ENCODE measurements at regions not wholly inside any gene's neighbourhood (a gene's known extent, or its start where the extent isn't known, plus 50 kb on each side); places are given as distances from the start of the nearest gene placed in this dataset.

DNA sequence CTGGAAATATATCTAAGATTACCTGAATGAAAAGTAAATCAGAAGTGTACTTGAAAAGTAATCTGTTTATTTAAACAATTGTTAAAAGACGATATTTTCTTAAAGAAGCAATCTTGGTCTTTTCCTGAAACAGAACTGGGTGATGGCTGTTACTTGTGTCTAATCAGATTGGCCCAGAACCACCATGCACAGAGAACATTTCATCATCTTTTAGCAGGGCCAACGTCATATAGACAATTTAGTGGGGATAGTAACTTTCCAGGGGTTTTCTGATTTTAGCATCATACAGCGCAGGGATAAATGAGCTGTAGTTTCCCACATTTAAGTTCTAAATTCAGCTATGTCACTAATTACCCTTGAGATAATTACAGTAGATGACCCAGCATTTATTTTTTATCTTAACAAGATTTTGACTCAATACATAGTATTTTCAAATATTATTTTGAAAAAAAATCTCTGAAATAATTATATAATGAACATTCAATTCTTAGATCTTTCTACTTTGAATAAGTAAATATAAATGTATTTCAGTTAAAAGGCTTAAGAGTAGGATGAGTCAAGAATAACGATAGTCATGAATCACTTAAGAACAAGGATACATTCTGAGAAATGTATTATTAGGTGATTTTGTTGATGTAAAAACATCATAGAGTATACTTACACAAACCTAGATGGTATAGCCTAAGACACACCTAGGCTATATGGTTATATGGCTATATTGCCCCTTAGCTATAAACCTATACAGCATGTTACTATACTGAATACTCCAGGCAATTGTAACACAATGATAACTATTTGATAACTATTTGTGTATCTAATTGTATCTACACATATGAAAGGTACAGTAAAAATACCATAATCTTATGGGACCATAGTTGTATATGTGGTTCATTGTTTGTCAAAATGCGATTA is 103.8 kb upstream of the MME start:
- no peak overlapping the region for H3K4me3 ChIP-seq (ENCODE audit: low read length in 3 of 3)
- H3K4me1 ChIP-seq (ENCODE audit: control insufficient read depth in 3 of 3, insufficient read depth in 3 of 3, low read length in 3 of 3) = no peaks in the 10 kb centered on the region
- no peak overlapping the region for H3K9ac ChIP-seq (ENCODE audit: low read depth in 1 of 3, low read length in 3 of 3)
- H3K9me3 ChIP-seq (ENCODE audit: control insufficient read depth in 3 of 3, low read length in 3 of 3) = no peaks in the 10 kb centered on the region
- H3K27ac ChIP-seq (ENCODE audit: low read depth, low read length) = no peak overlapping the region
- no peaks in the 10 kb centered on the region for H3K36me3 ChIP-seq (ENCODE audit: control insufficient read depth in 3 of 3, insufficient read depth in 3 of 3, low read length in 3 of 3)
- no peaks in the 10 kb centered on the region for H3K27me3 ChIP-seq (ENCODE audit: control insufficient read depth in 3 of 3, insufficient read depth in 3 of 3, low read length in 3 of 3)

DNA sequence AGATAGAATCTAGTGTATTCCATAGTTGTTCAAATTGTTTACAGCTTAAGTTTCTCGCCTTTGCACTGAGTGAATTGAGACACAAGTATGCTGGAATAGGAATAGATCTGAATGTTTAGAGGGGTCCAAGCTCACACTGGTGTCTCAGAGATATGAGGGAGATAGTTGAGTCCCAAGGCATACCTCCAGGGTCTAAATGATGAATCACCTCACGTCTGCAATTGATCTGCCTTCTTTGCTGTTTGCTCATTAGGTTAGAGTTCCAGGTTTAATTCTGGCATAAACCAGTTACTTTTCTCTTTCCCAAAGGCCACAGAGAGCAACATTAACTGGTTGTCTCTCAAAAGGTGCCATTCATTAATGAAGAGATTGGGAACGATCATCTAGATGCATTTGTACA is 106.3 kb upstream of the MME start:
- no peak overlapping the region for H3K9ac ChIP-seq (ENCODE audit: low read depth in 1 of 3, low read length in 3 of 3)

DNA sequence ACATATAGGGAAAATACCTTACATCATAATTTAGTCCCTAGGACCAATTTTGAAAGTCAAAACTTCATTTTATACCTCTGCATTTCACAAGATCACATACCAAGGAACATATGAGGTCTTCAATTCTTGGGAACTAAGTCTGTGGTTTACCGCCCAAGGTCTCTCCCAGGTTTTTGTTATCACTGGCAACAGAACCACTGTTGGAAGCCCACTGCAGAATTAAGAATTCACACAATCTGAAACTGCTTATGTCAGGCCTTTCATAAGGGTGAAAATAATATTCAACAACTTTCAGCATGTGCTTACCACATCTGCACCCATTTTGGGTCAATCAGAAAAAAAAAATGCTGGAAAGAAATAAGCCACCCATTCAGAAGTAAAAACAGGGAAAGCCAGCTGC is 107.2 kb upstream of the MME start:
- Histone ChIP-seq H3K36me3 (ENCODE audit: control insufficient read depth in 3 of 3, insufficient read depth in 3 of 3, low read length in 3 of 3) (no peaks in the 10 kb centered on the region), H3K27me3 (ENCODE audit: control insufficient read depth in 3 of 3, insufficient read depth in 3 of 3, low read length in 3 of 3) (no peaks in the 10 kb centered on the region), H3K4me3 (ENCODE audit: low read length in 3 of 3) (no peak overlapping the region), H3K9ac (ENCODE audit: low read depth in 1 of 3, low read length in 3 of 3) (no peak overlapping the region), H3K27ac (ENCODE audit: low read depth, low read length) (no peak overlapping the region), H3K4me1 (ENCODE audit: control insufficient read depth in 3 of 3, insufficient read depth in 3 of 3, low read length in 3 of 3) (no peaks in the 10 kb centered on the region), H3K9me3 (ENCODE audit: control insufficient read depth in 3 of 3, low read length in 3 of 3) (no peaks in the 10 kb centered on the region)

More for the DNA sequence above, 106.3 kb upstream of the MME start:
- Histone ChIP-seq H3K36me3 (ENCODE audit: control insufficient read depth in 3 of 3, insufficient read depth in 3 of 3, low read length in 3 of 3) (no peaks in the 10 kb centered on the region), H3K4me3 (ENCODE audit: low read length in 3 of 3) (no peak overlapping the region), H3K4me1 (ENCODE audit: control insufficient read depth in 3 of 3, insufficient read depth in 3 of 3, low read length in 3 of 3) (no peaks in the 10 kb centered on the region), H3K27ac (ENCODE audit: low read depth, low read length) (no peak overlapping the region), H3K27me3 (ENCODE audit: control insufficient read depth in 3 of 3, insufficient read depth in 3 of 3, low read length in 3 of 3) (no peaks in the 10 kb centered on the region), H3K9me3 (ENCODE audit: control insufficient read depth in 3 of 3, low read length in 3 of 3) (no peaks in the 10 kb centered on the region)

DNA sequence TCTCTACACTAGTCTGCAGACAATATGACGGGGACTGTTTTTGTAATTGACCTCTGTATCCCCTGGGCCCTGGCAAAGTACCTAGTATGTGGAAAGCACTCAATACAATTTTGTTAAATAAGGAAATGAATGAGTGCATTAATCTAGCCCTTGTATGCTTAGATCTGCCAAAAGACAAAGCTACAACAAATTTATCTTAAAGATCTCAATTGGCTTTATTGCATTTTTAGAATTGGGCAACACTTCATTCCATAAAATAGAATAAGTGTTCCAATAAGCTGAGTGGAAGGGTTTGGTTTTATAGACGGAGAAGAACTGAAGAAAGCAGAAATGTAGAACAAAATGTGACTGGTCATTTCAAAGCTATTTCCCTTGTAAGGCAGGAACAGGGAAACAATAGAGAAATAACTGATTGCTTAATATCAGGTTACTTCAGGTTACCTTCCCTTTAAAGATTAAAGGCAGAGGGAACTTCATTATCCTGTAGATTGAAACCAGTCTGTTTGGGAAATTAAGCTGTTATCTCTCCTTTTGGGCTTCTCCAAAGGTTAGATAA is 108.3 kb upstream of the MME start:
- Histone ChIP-seq H3K4me1 (ENCODE audit: control insufficient read depth in 3 of 3, insufficient read depth in 3 of 3, low read length in 3 of 3) (no peaks in the 10 kb centered on the region), H3K9me3 (ENCODE audit: control insufficient read depth in 3 of 3, low read length in 3 of 3) (no peaks in the 10 kb centered on the region), H3K36me3 (ENCODE audit: control insufficient read depth in 3 of 3, insufficient read depth in 3 of 3, low read length in 3 of 3) (no peaks in the 10 kb centered on the region), H3K27ac (ENCODE audit: low read depth, low read length) (no peak overlapping the region), H3K9ac (ENCODE audit: low read depth in 1 of 3, low read length in 3 of 3) (no peak overlapping the region), H3K27me3 (ENCODE audit: control insufficient read depth in 3 of 3, insufficient read depth in 3 of 3, low read length in 3 of 3) (no peaks in the 10 kb centered on the region), H3K4me3 (ENCODE audit: low read length in 3 of 3) (no peak overlapping the region)

DNA sequence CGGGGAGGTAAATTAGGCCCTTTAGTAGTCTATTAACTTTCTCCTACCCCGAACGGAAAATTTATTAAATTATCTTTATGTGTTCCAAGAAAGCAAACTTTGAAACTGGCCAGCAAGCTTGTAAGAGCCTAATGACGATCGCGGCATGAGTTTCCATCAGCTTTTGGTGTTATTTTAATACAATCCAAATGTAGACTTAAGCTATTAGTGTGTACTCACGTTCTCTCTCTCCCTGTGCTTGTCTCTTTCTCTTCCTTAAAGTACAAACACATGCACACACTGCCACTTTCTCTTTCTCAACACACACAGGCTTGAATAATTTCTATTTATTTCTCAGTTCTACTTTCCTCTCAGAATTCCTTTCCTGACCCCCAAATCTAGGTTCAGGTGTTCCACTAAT is 108.8 kb upstream of the MME start:
- no peaks in the 10 kb centered on the region for H3K4me1 ChIP-seq (ENCODE audit: control insufficient read depth in 3 of 3, insufficient read depth in 3 of 3, low read length in 3 of 3)
- H3K27me3 ChIP-seq (ENCODE audit: control insufficient read depth in 3 of 3, insufficient read depth in 3 of 3, low read length in 3 of 3) = no peaks in the 10 kb centered on the region
- no peak overlapping the region for H3K9ac ChIP-seq (ENCODE audit: low read depth in 1 of 3, low read length in 3 of 3)
- no peak overlapping the region for H3K27ac ChIP-seq (ENCODE audit: low read depth, low read length)
- no peak overlapping the region for H3K4me3 ChIP-seq (ENCODE audit: low read length in 3 of 3)
- H3K9me3 ChIP-seq (ENCODE audit: control insufficient read depth in 3 of 3, low read length in 3 of 3) = no peaks in the 10 kb centered on the region
- H3K36me3 ChIP-seq (ENCODE audit: control insufficient read depth in 3 of 3, insufficient read depth in 3 of 3, low read length in 3 of 3) = no peaks in the 10 kb centered on the region

DNA sequence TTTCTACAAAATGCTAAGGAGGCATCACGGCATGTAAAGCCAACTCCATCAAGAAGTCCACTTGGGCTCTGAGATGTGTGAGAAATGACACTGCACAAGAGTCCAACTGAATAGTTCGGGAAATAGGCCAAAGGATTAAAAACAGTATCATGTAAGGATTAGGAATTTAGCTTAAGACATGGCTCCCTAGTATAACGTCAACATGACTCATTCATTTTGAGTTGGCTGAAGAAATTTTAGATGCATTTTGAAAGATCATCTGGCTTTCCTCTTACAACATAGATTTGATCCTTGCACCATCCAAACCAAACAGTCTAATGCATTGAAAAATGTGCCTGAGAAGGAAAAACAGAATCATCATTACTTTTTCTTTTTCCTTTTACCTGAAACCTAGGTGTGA is 109.3 kb upstream of the MME start:
- H3K27ac ChIP-seq (ENCODE audit: low read depth, low read length) = no peak overlapping the region
- no peaks in the 10 kb centered on the region for H3K4me1 ChIP-seq (ENCODE audit: control insufficient read depth in 3 of 3, insufficient read depth in 3 of 3, low read length in 3 of 3)
- H3K36me3 ChIP-seq (ENCODE audit: control insufficient read depth in 3 of 3, insufficient read depth in 3 of 3, low read length in 3 of 3) = no peaks in the 10 kb centered on the region
- H3K9me3 ChIP-seq (ENCODE audit: control insufficient read depth in 3 of 3, low read length in 3 of 3) = no peaks in the 10 kb centered on the region
- H3K27me3 ChIP-seq (ENCODE audit: control insufficient read depth in 3 of 3, insufficient read depth in 3 of 3, low read length in 3 of 3) = no peaks in the 10 kb centered on the region
- no peak overlapping the region for H3K9ac ChIP-seq (ENCODE audit: low read depth in 1 of 3, low read length in 3 of 3)
- H3K4me3 ChIP-seq (ENCODE audit: low read length in 3 of 3) = no peak overlapping the region

DNA sequence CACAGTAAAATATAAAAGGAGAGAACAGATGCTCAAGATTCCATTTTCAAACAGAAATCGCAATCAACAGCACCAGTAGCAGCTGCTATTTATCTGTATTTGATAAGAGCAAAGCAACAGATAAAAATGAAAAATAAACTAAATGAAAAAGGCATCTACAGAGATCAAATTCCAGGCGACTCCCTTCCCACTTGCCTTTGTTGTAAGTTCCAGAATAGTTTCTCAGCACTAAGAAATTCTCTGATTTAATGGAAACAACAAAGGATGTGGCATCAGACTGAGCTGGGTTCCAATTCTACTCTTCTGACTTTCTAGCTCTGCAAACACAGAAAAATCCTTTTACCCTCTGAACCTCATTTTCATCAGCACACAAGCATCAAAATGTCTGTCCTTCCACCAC is 110.8 kb upstream of the MME start:
- Histone ChIP-seq H3K27me3 (ENCODE audit: control insufficient read depth in 3 of 3, insufficient read depth in 3 of 3, low read length in 3 of 3) (no peaks in the 10 kb centered on the region), H3K36me3 (ENCODE audit: control insufficient read depth in 3 of 3, insufficient read depth in 3 of 3, low read length in 3 of 3) (no peaks in the 10 kb centered on the region), H3K9ac (ENCODE audit: low read depth in 1 of 3, low read length in 3 of 3) (no peak overlapping the region), H3K4me1 (ENCODE audit: control insufficient read depth in 3 of 3, insufficient read depth in 3 of 3, low read length in 3 of 3) (no peaks in the 10 kb centered on the region), H3K27ac (ENCODE audit: low read depth, low read length) (no peak overlapping the region), H3K9me3 (ENCODE audit: control insufficient read depth in 3 of 3, low read length in 3 of 3) (no peaks in the 10 kb centered on the region), H3K4me3 (ENCODE audit: low read length in 3 of 3) (no peak overlapping the region)

DNA sequence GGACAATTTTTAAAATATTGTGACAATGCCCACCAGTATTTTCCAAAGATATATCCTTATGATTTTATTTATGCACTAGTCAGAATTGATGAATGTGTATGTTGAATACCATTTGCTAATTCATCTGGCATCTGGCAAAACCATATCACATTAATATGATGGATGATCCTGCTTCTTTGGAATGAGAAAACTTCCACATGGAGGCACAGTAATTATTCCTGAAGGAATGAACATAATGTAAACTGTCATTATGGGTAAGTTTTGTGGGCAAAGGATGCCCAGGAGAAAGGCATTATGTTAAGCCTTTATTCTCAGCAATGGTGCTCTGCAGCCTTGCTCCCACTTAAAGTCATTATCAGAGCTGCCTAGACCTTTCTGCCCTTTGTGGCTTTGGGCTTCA is 113.0 kb upstream of the MME start:
- Histone ChIP-seq H3K9me3 (ENCODE audit: control insufficient read depth in 3 of 3, low read length in 3 of 3) (no peaks in the 10 kb centered on the region), H3K9ac (ENCODE audit: low read depth in 1 of 3, low read length in 3 of 3) (no peak overlapping the region), H3K27ac (ENCODE audit: low read depth, low read length) (no peak overlapping the region), H3K27me3 (ENCODE audit: control insufficient read depth in 3 of 3, insufficient read depth in 3 of 3, low read length in 3 of 3) (no peaks in the 10 kb centered on the region), H3K4me3 (ENCODE audit: low read length in 3 of 3) (no peak overlapping the region), H3K36me3 (ENCODE audit: control insufficient read depth in 3 of 3, insufficient read depth in 3 of 3, low read length in 3 of 3) (no peaks in the 10 kb centered on the region), H3K4me1 (ENCODE audit: control insufficient read depth in 3 of 3, insufficient read depth in 3 of 3, low read length in 3 of 3) (no peaks in the 10 kb centered on the region)

DNA sequence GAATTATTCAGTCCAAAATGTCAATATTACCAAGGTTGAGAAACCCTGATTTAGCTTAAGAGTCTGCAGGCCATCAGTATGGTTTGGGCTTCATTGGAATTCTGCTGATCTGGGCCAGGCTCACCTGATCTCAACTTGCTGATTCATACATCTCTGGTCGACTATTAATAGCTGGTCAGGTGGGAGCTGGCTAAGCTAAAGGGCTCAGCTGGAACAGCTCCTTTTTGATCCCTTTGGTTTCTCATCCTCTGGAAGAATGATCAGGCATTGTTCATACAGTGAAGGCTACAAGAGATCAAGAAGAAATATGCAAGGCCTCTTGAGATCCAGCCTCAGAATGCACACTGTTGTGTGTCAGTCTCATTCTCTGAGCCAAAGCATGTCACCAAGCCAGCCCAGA is 123.3 kb upstream of the MME start:
- H3K27me3 ChIP-seq (ENCODE audit: control insufficient read depth in 3 of 3, insufficient read depth in 3 of 3, low read length in 3 of 3) = no peaks in the 10 kb centered on the region
- H3K9me3 ChIP-seq (ENCODE audit: control insufficient read depth in 3 of 3, low read length in 3 of 3) = no peaks in the 10 kb centered on the region
- no peak overlapping the region for H3K9ac ChIP-seq (ENCODE audit: low read depth in 1 of 3, low read length in 3 of 3)
- H3K4me3 ChIP-seq (ENCODE audit: low read length in 3 of 3) = peak overlapping the region in 1 of 3 donors; percentile 0
- peak overlapping the region; percentile 3 for H3K27ac ChIP-seq (ENCODE audit: low read depth, low read length)
- no peaks in the 10 kb centered on the region for H3K36me3 ChIP-seq (ENCODE audit: control insufficient read depth in 3 of 3, insufficient read depth in 3 of 3, low read length in 3 of 3)
- H3K4me1 ChIP-seq (ENCODE audit: control insufficient read depth in 3 of 3, insufficient read depth in 3 of 3, low read length in 3 of 3) = peaks cover 0 to 6% (median 0%) of the 10 kb centered on the region in 3 donors

DNA sequence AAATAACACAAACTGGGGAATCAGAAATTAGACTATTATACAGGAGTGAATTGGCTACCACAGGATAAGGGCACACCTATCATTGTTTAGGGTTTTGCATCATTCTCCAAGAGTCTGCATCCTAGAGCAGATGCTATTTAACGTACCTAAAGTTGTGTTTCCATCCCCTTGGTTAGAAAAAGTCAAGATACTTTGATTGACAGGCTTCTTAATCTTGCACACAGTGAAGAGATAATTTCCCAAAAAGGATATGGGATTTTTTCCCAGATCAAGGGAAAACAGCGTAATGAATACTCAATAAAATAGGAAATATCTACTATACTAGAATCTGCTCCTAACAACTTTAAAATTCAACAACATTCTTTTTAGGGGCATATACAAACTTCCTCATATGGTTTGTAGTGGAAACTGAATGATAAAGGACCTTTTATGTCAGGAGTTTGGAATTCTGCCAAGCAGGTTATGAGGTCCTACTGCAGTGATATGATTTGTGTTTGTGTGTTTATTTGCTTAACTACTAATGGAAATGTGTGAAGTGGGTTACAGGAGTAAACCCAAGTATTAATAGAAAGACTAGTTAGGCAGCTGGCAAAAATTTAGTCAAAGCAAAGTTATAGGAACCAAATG is 124.1 kb upstream of the MME start:
- no peak overlapping the region for H3K9ac ChIP-seq (ENCODE audit: low read depth in 1 of 3, low read length in 3 of 3)
- H3K27me3 ChIP-seq (ENCODE audit: control insufficient read depth in 3 of 3, insufficient read depth in 3 of 3, low read length in 3 of 3) = no peaks in the 10 kb centered on the region
- no peaks in the 10 kb centered on the region for H3K36me3 ChIP-seq (ENCODE audit: control insufficient read depth in 3 of 3, insufficient read depth in 3 of 3, low read length in 3 of 3)
- peaks cover 0 to 6% (median 0%) of the 10 kb centered on the region in 3 donors for H3K4me1 ChIP-seq (ENCODE audit: control insufficient read depth in 3 of 3, insufficient read depth in 3 of 3, low read length in 3 of 3)
- H3K27ac ChIP-seq (ENCODE audit: low read depth, low read length) = no peak overlapping the region
- H3K9me3 ChIP-seq (ENCODE audit: control insufficient read depth in 3 of 3, low read length in 3 of 3) = no peaks in the 10 kb centered on the region
- no peak overlapping the region for H3K4me3 ChIP-seq (ENCODE audit: low read length in 3 of 3)

Data from skeletal muscle tissue (tissue), 3 donors.